HepG2 (cell line): ENCODE measurements at regions not wholly inside any gene's neighbourhood (a gene's known extent, or its start where the extent isn't known, plus 50 kb on each side); places are given as distances from the start of the nearest gene placed in this dataset.

Source experiments
- ATAC-seq: fragments of 200-7000 bp; cut with Tn5 transposase; 3 replicates; pipeline ENCODE4 v1.9.1; 2020; ENCODE audit warnings: mild to moderate bottlenecking, moderate library complexity
- BruUV-seq: library from RNA; stranded (reverse); fragments of 400-500 nt; replicated peaks from 2 replicates; lab custom pipeline; 2021; lab: Mats Ljungman, UMichigan
- CTCF ChIA-PET: fragments of 300-600 bp; formaldehyde crosslinking; extraction: SDS; loops from one replicate; lab custom pipeline; 2021; ENCODE audit warnings: low total read pairs, inconsistent platforms, low intra/inter-chr PET ratio; lab: Yijun Ruan, JAX
- POLR2A ChIA-PET: fragments of 350-600 bp; sonication (Branson Sonifier 250); formaldehyde crosslinking; loops from one replicate; lab custom pipeline; 2020; ENCODE audit warnings: antibody characterized with exemption, inconsistent platforms; lab: Yijun Ruan, JAX
- DNase-seq: peaks from one replicate; pipeline ENCODE4 v3.0.0-alpha.2; 2015; ENCODE audit warnings: low spot score
- FAIRE-seq: peaks from 3 replicates; lab custom pipeline; 2011; peaks lifted over from hg19 to GRCh38; lab: Jason Lieb, UNC
- H2AFZ ChIP-seq: one replicate; pipeline ENCODE4 v1.6.1; 2011; ENCODE audit warnings: low read length, inconsistent platforms
- H3K27ac ChIP-seq: fragments of 300-600 bp; 3 replicates; pipeline ENCODE4 v1.8.0; 2011; ENCODE audit warnings: mixed run types, mild to moderate bottlenecking, mixed read lengths, low read length, inconsistent platforms; ENCODE audit not compliant: insufficient read depth; ENCODE audit errors: extremely low read length
- H3K27me3 ChIP-seq, 2 experiments: fragments of 200-600 bp in 1 of 2; 2 replicates in 1 of 2; 3 replicates in 1 of 2; pipeline versions ENCODE4 v1.6.0 to v1.8.0; 2011; ENCODE audit warnings: low read length in 2 of 2, mild to moderate bottlenecking in 2 of 2, moderate library complexity in 2 of 2, inconsistent platforms in 1 of 2; ENCODE audit not compliant: insufficient read depth in 2 of 2, control insufficient read depth in 1 of 2
- H3K36me3 ChIP-seq, 2 experiments: fragments of 200-600 bp in 1 of 2; replicated peaks in 1 of 2; 2 replicates in 1 of 2; 3 replicates in 1 of 2; pipeline versions ENCODE4 v1.5.1 to v1.8.0; 2011; ENCODE audit warnings: low read length in 2 of 2, inconsistent platforms in 1 of 2; ENCODE audit not compliant: insufficient read depth in 2 of 2, control insufficient read depth in 1 of 2
- H3K4me1 ChIP-seq: 2 replicates; pipeline ENCODE4 v1.5.1; 2012; ENCODE audit warnings: low read length, inconsistent platforms; ENCODE audit not compliant: insufficient read depth
- H3K4me2 ChIP-seq: 2 replicates; pipeline ENCODE4 v1.6.0; 2011; ENCODE audit warnings: low read depth, low read length, inconsistent platforms
- H3K4me3 ChIP-seq, 3 experiments: fragments of 200-600 bp in 1 of 3; sonication (generic), shearing (Covaris generic) in 1 of 3; replicated peaks in 1 of 3; 2 replicates each; pipeline ENCODE4 v1.5.1; 2011 to 2016; ENCODE audit warnings: low read length in 3 of 3, inconsistent platforms in 2 of 3, low read depth in 2 of 3, mild to moderate bottlenecking in 2 of 3, control low read depth in 1 of 3, mixed read lengths in 1 of 3; ENCODE audit not compliant: insufficient read depth in 1 of 3
- H3K79me2 ChIP-seq: one replicate; pipeline ENCODE4 v1.6.1; 2011; ENCODE audit warnings: low read length, inconsistent platforms; ENCODE audit not compliant: insufficient read depth
- H3K9ac ChIP-seq: 2 replicates; pipeline ENCODE4 v1.6.0; 2011; ENCODE audit warnings: mild to moderate bottlenecking, low read depth, low read length, inconsistent platforms; ENCODE audit not compliant: insufficient read depth
- H3K9me3 ChIP-seq: 2 replicates; pipeline ENCODE4 v1.5.1; 2012; ENCODE audit warnings: mild to moderate bottlenecking, low read length
- H4K20me1 ChIP-seq: 2 replicates; pipeline ENCODE4 v1.6.0; 2011; ENCODE audit warnings: inconsistent platforms, mild to moderate bottlenecking, low read length, moderate library complexity; ENCODE audit not compliant: insufficient read depth
- DRAP1 ChIP-seq: IDR thresholded peaks from 2 replicates; pipeline ENCODE4 v1.6.1; 2016; ENCODE audit warnings: missing genetic modification reagents, missing compliant biosample characterization
- ERF ChIP-seq: IDR thresholded peaks from 2 replicates; pipeline ENCODE4 v1.6.1; 2018; ENCODE audit warnings: missing biosample characterization, missing genetic modification reagents
- IRF2 ChIP-seq: IDR thresholded peaks from 2 replicates; pipeline ENCODE4 v1.6.1; 2018; ENCODE audit warnings: missing genetic modification reagents, missing compliant biosample characterization
- NR3C1 ChIP-seq: sonication (generic); formaldehyde crosslinking; IDR thresholded peaks from 2 replicates; pipeline ENCODE4 v1.4.0; 2020; ENCODE audit warnings: missing genetic modification reagents
- PAF1 ChIP-seq: IDR thresholded peaks from 2 replicates; pipeline ENCODE4 v1.6.1; 2016; ENCODE audit warnings: missing genetic modification reagents, missing compliant biosample characterization
- RFX1 ChIP-seq: fragments of 450-650 bp; IDR thresholded peaks from 2 replicates; pipeline ENCODE4 v1.6.1; 2017
- ZFP82 ChIP-seq: sonication (generic); formaldehyde crosslinking; IDR thresholded peaks from 2 replicates; pipeline ENCODE4 v1.5.1; 2020; ENCODE audit warnings: mild to moderate bottlenecking, missing genetic modification reagents, borderline replicate concordance
- ZMAT3 ChIP-seq: sonication (generic); formaldehyde crosslinking; conservative IDR thresholded peaks from 2 replicates; pipeline ENCODE4 v1.7.0; 2021; ENCODE audit warnings: missing genetic modification reagents
- ZNF20 ChIP-seq: sonication (generic); formaldehyde crosslinking; IDR thresholded peaks from 2 replicates; pipeline ENCODE4 v1.4.0; 2020; ENCODE audit warnings: mild to moderate bottlenecking, moderate library complexity, missing genetic modification reagents
- ZNF343 ChIP-seq: sonication (generic); formaldehyde crosslinking; IDR thresholded peaks from 2 replicates; pipeline ENCODE4 v1.4.0; 2020; ENCODE audit warnings: mild to moderate bottlenecking, missing genetic modification reagents
- ZNF607 ChIP-seq: sonication (generic); formaldehyde crosslinking; IDR thresholded peaks from 2 replicates; pipeline ENCODE4 v1.5.1; 2020; ENCODE audit warnings: missing genetic modification reagents, mild to moderate bottlenecking, borderline replicate concordance
- WGBS: methylation state at CpG from one replicate; pipeline ENCODE4 v1.1.6; 2017; ENCODE audit warnings: low lambda C conversion rate; 5-methylcytosine and 5-hydroxymethylcytosine counted together
- in situ Hi-C: cut with HindIII; loops from 2 replicates; pipeline ENCODE4 v1.10.0; 2017; ENCODE audit warnings: low pct_unique_long_range_greater_than_20kb; ENCODE audit not compliant: extremely low pct_ligation_motif_present
- intact Hi-C: fragments of 100-400 bp; cut with micrococcal nuclease; formaldehyde crosslinking; loops from one replicate; pipeline ENCODE4 v1.10.0; 2022; ENCODE audit not compliant: unreplicated experiment

GRCh38 chr1:170415710-170416372 is 116.1 kb upstream of the GORAB start (continued):
- TF ChIP-seq DRAP1 (CRISPR knock-in tag) = no peak
- TF ChIP-seq PAF1 (CRISPR knock-in tag) = no peak
- TF ChIP-seq, all 625 proteins: peak for 0

DNA sequence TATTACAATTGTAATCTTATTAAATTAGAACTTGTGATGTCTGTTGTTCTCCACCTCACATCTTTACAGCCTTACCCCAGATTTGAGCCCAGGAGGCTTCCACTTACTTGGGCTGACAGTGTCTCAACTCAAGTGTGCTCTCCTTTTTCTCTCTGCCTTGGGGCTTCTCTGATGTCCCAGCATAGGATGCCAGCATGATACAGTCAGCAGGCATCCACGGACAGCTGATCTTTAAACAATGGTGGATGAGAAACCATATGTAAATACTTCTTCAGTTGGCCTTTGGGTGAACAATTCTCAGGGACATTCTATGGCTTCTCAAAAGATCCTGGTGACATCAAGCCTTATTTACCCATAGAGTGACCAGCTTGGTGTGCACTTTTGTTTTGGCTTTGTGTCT is 107.6 kb upstream of the GORAB start:
- Histone ChIP-seq H3K36me3 (no peaks in the 10 kb centered on the region), H3K9ac (no peak overlapping the region), H3K27me3 (no peaks in the 10 kb centered on the region), H3K9me3 (no peaks in the 10 kb centered on the region), H3K4me1 (no peaks in the 10 kb centered on the region), H3K27ac (no peak overlapping the region), H2AFZ (no peak overlapping the region), H3K4me2 (no peak overlapping the region), H4K20me1 (no peaks in the 10 kb centered on the region), H3K79me2 (no peaks in the 10 kb centered on the region), H3K4me3 (no peak overlapping the region)
- FAIRE-seq = no peak
- in situ Hi-C loops = no loop called here
- ChIA-PET POLR2A (no interaction called here), CTCF (no interaction called here)
- BruUV-seq = no TSS peak
- TF ChIP-seq IRF2 (CRISPR knock-in tag) (no peak), ZNF20 (CRISPR knock-in tag) (no peak), ERF (CRISPR knock-in tag) (no peak), NR3C1 (no peak), ZMAT3 (CRISPR knock-in tag) (no peak), ZFP82 (no peak), ZNF343 (CRISPR knock-in tag) (no peak), RFX1 (no peak), ZNF607 (no peak)
- intact Hi-C loops = no loop called here
- DNase-seq = no peak
- ATAC-seq = no peak
- 0% methylated on average over 1 of the region's 1 CpG for WGBS
